RWPE2 (cell line): ENCODE measurements at regions not wholly inside any gene's neighbourhood (a gene's known extent, or its start where the extent isn't known, plus 50 kb on each side); places are given as distances from the start of the nearest gene placed in this dataset.

Experiments used
- ATAC-seq: fragments of 200-7000 bp; cut with Tn5 transposase; 3 replicates; pipeline ENCODE4 v1.9.1; 2021; ENCODE audit warnings: low read depth
- DNase-seq: peaks from one replicate; pipeline ENCODE4 v3.0.0-alpha.2; 2020; ENCODE audit warnings: low spot score
- H3K27ac ChIP-seq: fragments of 450-650 bp; 2 replicates; pipeline ENCODE4 v1.5.1; 2017; ENCODE audit warnings: mild to moderate bottlenecking; ENCODE audit not compliant: poor library complexity, severe bottlenecking
- H3K27me3 ChIP-seq: fragments of 250-450 bp; sonication (Bioruptor Pico); 2 replicates; pipeline ENCODE4 v1.5.1; 2021; ENCODE audit warnings: mild to moderate bottlenecking, moderate library complexity; ENCODE audit not compliant: insufficient read depth, poor library complexity, severe bottlenecking
- H3K36me3 ChIP-seq: fragments of 250-450 bp; sonication (Bioruptor Pico); 2 replicates; pipeline ENCODE4 v1.5.1; 2020; ENCODE audit warnings: low read depth, mild to moderate bottlenecking, moderate library complexity
- H3K4me1 ChIP-seq: fragments of 250-450 bp; sonication (Bioruptor Pico); 2 replicates; pipeline ENCODE4 v1.5.1; 2021; ENCODE audit warnings: mild to moderate bottlenecking, moderate library complexity; ENCODE audit not compliant: insufficient read depth, poor library complexity, severe bottlenecking
- H3K4me3 ChIP-seq: fragments of 250-450 bp; sonication (Bioruptor Pico); 2 replicates; pipeline ENCODE4 v1.5.1; 2021; ENCODE audit warnings: mild to moderate bottlenecking, moderate library complexity; ENCODE audit not compliant: severe bottlenecking
- H3K9me3 ChIP-seq: fragments of 250-450 bp; sonication (Bioruptor Pico); 2 replicates; pipeline ENCODE4 v1.5.1; 2021; ENCODE audit warnings: mild to moderate bottlenecking, moderate library complexity; ENCODE audit not compliant: severe bottlenecking
- CTCF ChIP-seq: fragments of 450-650 bp; IDR thresholded peaks from one replicate; pipeline ENCODE4 v1.5.1; 2017; ENCODE audit warnings: mild to moderate bottlenecking, moderate library complexity; ENCODE audit not compliant: poor library complexity, severe bottlenecking

DNA sequence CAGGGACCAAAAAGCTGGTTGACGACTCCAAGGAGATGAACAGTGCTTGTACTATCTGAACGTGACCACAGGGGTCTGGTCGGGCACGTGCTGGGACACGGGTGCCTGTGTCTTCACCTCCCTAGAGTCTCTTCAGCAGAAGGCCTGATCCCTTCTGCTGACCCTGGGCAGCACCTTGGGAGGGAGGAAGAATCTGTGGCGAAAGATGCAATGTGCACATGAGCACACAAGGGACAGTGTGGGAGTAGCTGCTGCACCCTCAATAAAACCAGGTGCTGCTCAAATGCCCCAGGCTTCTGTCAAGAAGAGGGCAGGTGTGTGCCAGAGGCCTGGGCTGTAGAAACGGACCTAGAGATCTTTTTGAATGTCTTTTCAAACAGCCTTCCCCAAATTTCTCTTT is 130.6 kb upstream of the THBS2 start:
- DNase-seq, result no peak
- H3K4me1 ChIP-seq, result no peaks in the 10 kb centered on the region

GRCh38 chr6:169383265-169383664 is 129.6 kb upstream of the THBS2 start:
- no peak for TF ChIP-seq CTCF
- no peak overlapping the region for H3K4me3 ChIP-seq

More for the DNA sequence above, 130.6 kb upstream of the THBS2 start:
- Histone ChIP-seq H3K27me3 (no peaks in the 10 kb centered on the region), H3K4me3 (no peak overlapping the region), H3K36me3 (no peaks in the 10 kb centered on the region), H3K9me3 (no peaks in the 10 kb centered on the region), H3K27ac (no peak overlapping the region)
- no peak for ATAC-seq
- no peak for TF ChIP-seq CTCF

GRCh38 chr6:169382735-169383134 is 129.1 kb upstream of the THBS2 start:
- no peak for TF ChIP-seq CTCF
- DNase-seq (no peak), ATAC-seq (no peak)
- Histone ChIP-seq H3K27ac (no peak overlapping the region), H3K4me1 (no peaks in the 10 kb centered on the region), H3K9me3 (no peaks in the 10 kb centered on the region), H3K27me3 (no peaks in the 10 kb centered on the region), H3K36me3 (no peaks in the 10 kb centered on the region), H3K4me3 (no peak overlapping the region)

More at GRCh38 chr6:169383265-169383664, 129.6 kb upstream of the THBS2 start:
- Histone ChIP-seq H3K36me3 (no peaks in the 10 kb centered on the region), H3K4me1 (no peaks in the 10 kb centered on the region), H3K27ac (no peak overlapping the region), H3K27me3 (no peaks in the 10 kb centered on the region), H3K9me3 (no peaks in the 10 kb centered on the region)
- ATAC-seq, result no peak
- DNase-seq, result no peak

DNA sequence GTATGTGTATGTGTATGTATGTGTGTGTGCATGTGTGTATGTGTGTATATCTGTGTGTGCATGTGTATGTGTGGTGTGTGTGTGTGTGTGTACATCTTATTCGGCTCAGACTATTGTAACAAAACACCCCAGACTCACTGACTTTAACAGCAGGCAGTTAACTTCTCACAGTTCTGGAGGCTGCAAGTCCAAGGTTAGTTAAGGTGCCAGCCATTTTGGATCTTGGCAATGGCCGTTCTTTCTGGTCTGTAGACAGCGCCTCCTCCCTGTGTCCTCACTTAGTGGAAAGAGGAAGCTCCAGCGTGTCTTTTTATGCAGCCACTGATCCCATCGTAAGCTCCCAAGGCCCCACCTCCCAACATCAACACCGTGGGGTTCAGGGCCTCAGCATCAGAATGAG is 128.3 kb upstream of the THBS2 start:
- ATAC-seq (no peak), DNase-seq (no peak)
- Histone ChIP-seq H3K4me1 (no peaks in the 10 kb centered on the region), H3K27me3 (no peaks in the 10 kb centered on the region), H3K36me3 (no peaks in the 10 kb centered on the region), H3K9me3 (no peaks in the 10 kb centered on the region), H3K4me3 (no peak overlapping the region), H3K27ac (no peak overlapping the region)
- no peak for TF ChIP-seq CTCF

DNA sequence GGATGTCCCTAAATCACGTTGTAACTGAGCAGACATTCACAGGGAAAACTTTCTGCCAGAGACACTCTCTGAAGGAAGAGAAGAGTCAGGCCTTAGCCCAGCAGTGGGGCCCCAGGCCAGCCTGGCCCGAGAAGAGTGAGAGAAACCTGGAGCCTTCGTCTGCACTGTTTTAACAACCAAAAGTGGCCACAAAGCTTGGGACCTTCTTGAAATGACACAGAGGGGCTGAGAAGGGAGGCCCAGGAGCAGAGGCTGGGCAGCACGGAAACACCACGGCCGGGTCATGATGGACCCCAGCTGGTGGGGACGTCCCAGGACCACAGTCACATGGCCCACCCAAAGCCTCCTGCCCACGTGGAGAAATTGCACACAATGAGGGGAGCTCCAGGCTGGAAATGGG is 126.8 kb upstream of the THBS2 start:
- DNase-seq, result no peak
- H3K9me3 ChIP-seq, result no peaks in the 10 kb centered on the region

More for the DNA sequence above, 126.8 kb upstream of the THBS2 start:
- H3K4me1 ChIP-seq, result no peaks in the 10 kb centered on the region
- ATAC-seq, result no peak
- no peak overlapping the region for H3K4me3 ChIP-seq
- H3K27me3 ChIP-seq, result no peaks in the 10 kb centered on the region
- no peaks in the 10 kb centered on the region for H3K36me3 ChIP-seq
- TF ChIP-seq CTCF, result no peak
- H3K27ac ChIP-seq, result no peak overlapping the region
